HL-60 (cell line): ENCODE measurements at regions not wholly inside any gene's neighbourhood (a gene's known extent, or its start where the extent isn't known, plus 50 kb on each side); places are given as distances from the start of the nearest gene placed in this dataset.

Source experiments
- DNase-seq, 2 experiments: peaks; one replicate each; pipeline ENCODE4 v3.0.0-alpha.2; 2010 to 2020; ENCODE audit warnings: low read depth in 1 of 2, low spot score in 1 of 2
- H3K27ac ChIP-seq: fragments of 250-450 bp; sonication (Bioruptor Pico); replicated peaks from 2 replicates; pipeline ENCODE4 v1.5.1; 2020; ENCODE audit warnings: mild to moderate bottlenecking, moderate library complexity
- H3K27me3 ChIP-seq: fragments of 250-450 bp; sonication (Bioruptor Pico); 2 replicates; pipeline ENCODE4 v1.5.1; 2021; ENCODE audit warnings: mild to moderate bottlenecking, moderate library complexity; ENCODE audit not compliant: insufficient read depth, poor library complexity, severe bottlenecking
- H3K4me3 ChIP-seq: replicated peaks from 2 replicates; pipeline ENCODE4 v1.5.1; 2011; ENCODE audit warnings: mild to moderate bottlenecking, control low read depth, low read length; ENCODE audit not compliant: insufficient read depth
- CTCF ChIP-seq: IDR thresholded peaks from one replicate; pipeline ENCODE4 v1.5.1; 2011; ENCODE audit warnings: low read length, control low read depth, inconsistent platforms; ENCODE audit not compliant: insufficient read depth
- GABPA ChIP-seq: IDR thresholded peaks from 2 replicates; pipeline ENCODE4 v1.6.1; 2012; ENCODE audit warnings: low read depth
- POLR2AphosphoS5 ChIP-seq: IDR thresholded peaks from 2 replicates; pipeline ENCODE4 v1.6.1; 2012; ENCODE audit warnings: low read depth
- REST ChIP-seq: IDR thresholded peaks from 2 replicates; pipeline ENCODE4 v1.6.1; 2012; ENCODE audit warnings: low read depth; ENCODE audit not compliant: insufficient replicate concordance
- SPI1 ChIP-seq: IDR thresholded peaks from 2 replicates; pipeline ENCODE4 v1.6.1; 2012; ENCODE audit warnings: low read depth, mild to moderate bottlenecking, borderline replicate concordance

- no peak for TF ChIP-seq SPI1
- TF ChIP-seq CTCF = no peak
- no peak for TF ChIP-seq REST
- TF ChIP-seq POLR2AphosphoS5 = no peak
- TF ChIP-seq GABPA = no peak
- Histone ChIP-seq H3K27ac (no peak overlapping the region), H3K4me3 (no peak overlapping the region), H3K27me3 (peaks cover 9% of the 10 kb centered on the region)
- no peak for DNase-seq
Observed at GRCh38 chr15:72866182-72866581, 82.6 kb upstream of the ADPGK start.

- Histone ChIP-seq H3K4me3 (no peak overlapping the region), H3K27ac (no peak overlapping the region), H3K27me3 (peaks cover 9% of the 10 kb centered on the region)
- no peak for DNase-seq
- no peak for TF ChIP-seq SPI1
- no peak for TF ChIP-seq GABPA
- no peak for TF ChIP-seq CTCF
- no peak for TF ChIP-seq POLR2AphosphoS5
- no peak for TF ChIP-seq REST
Observed at GRCh38 chr15:72865486-72865885, 81.9 kb upstream of the ADPGK start.

GRCh38 chr15:72864681-72865080 is 81.1 kb upstream of the ADPGK start:
- Histone ChIP-seq H3K4me3 (no peak overlapping the region), H3K27me3 (peaks cover 9% of the 10 kb centered on the region), H3K27ac (no peak overlapping the region)
- no peak for DNase-seq
- TF ChIP-seq POLR2AphosphoS5 (no peak), CTCF (no peak), SPI1 (no peak), REST (no peak), GABPA (no peak)
